ENCODE measurements at regions not wholly inside any gene's neighbourhood (a gene's known extent, or its start where the extent isn't known, plus 50 kb on each side); places are given as distances from the start of the nearest gene placed in this dataset.
"Not testable (repeated sequence)": the region's sequence is repeated elsewhere in the genome, so short reads cannot be mapped to it uniquely, and the experiment has no call there.

GRCh38 chr5:38794037-38794436 is 51.8 kb upstream of the OSMR start:
- TF ChIP-seq ATF5 (CRISPR knock-in tag; IDR thresholded peaks at IDR 0.05; ENCODE audit: low read depth); RXRA (CRISPR knock-in tag; IDR thresholded peaks at IDR 0.05); SRF (IDR thresholded peaks at IDR 0.05; ENCODE audit: low read depth, low read length); ETS1 (CRISPR knock-in tag; IDR thresholded peaks at IDR 0.05); ZNF567 (CRISPR knock-in tag; IDR thresholded peaks at IDR 0.05; ENCODE audit: borderline replicate concordance); SP2 (CRISPR knock-in tag; IDR thresholded peaks at IDR 0.05); JARID2 (CRISPR knock-in tag; IDR thresholded peaks at IDR 0.05; ENCODE audit: insufficient replicate concordance); SIN3A (IDR thresholded peaks at IDR 0.05; ENCODE audit: borderline replicate concordance, low read depth, low read length); POLR2AphosphoS5 (IDR thresholded peaks at IDR 0.05; ENCODE audit: low read depth, low read length); CTCF (CRISPR knock-in tag; IDR thresholded peaks at IDR 0.05); GATAD2A (CRISPR knock-in tag; IDR thresholded peaks at IDR 0.05): not testable (repeated sequence)
